K562 (cell line): ENCODE measurements at regions not wholly inside any gene's neighbourhood (a gene's known extent, or its start where the extent isn't known, plus 50 kb on each side); places are given as distances from the start of the nearest gene placed in this dataset.

Experiments
- ATAC-seq: fragments of 200-7000 bp; cut with Tn5 transposase; 3 replicates; pipeline ENCODE4 v1.9.1; 2020; ENCODE audit warnings: moderate library complexity
- BruUV-seq: library from RNA; stranded (reverse); fragments of 400-500 nt; replicated peaks from 2 replicates; lab custom pipeline; 2021; lab: Mats Ljungman, UMichigan
- CTCF ChIA-PET: fragments of 300-600 bp; formaldehyde crosslinking; extraction: SDS; loops from one replicate; lab custom pipeline; 2021; ENCODE audit warnings: low intra/inter-chr PET ratio; lab: Yijun Ruan, JAX
- POLR2A ChIA-PET: fragments of 300-600, 350-650 bp; sonication (Branson Sonifier 250); formaldehyde crosslinking; extraction: SDS; loops from one replicate; lab custom pipeline; 2021; ENCODE audit warnings: antibody characterized with exemption, inconsistent platforms; lab: Yijun Ruan, JAX
- DNase-seq, 4 experiments: peaks; one replicate each; pipeline versions ENCODE4 v3.0.0 to v3.0.0-alpha.2; 2011 to 2018; ENCODE audit warnings: low spot score in 3 of 4, mixed read lengths in 3 of 4; ENCODE audit errors: extremely low read depth in 1 of 4
- FAIRE-seq: peaks from 2 replicates; lab custom pipeline; 2011; peaks lifted over from hg19 to GRCh38; lab: Jason Lieb, UNC
- H2AFZ ChIP-seq: 2 replicates; pipeline ENCODE4 v1.6.0; 2011; ENCODE audit warnings: low read depth, low read length, control low read depth, inconsistent platforms
- H3K27ac ChIP-seq: fragments of 200-600 bp; 3 replicates; pipeline ENCODE4 v1.8.0; 2011; ENCODE audit warnings: low read depth, mild to moderate bottlenecking, control low read depth, inconsistent platforms, low read length, moderate library complexity, mixed read lengths; ENCODE audit errors: extremely low read depth
- H3K27me3 ChIP-seq, 2 experiments: fragments of 300-600 bp in 1 of 2; 2 replicates in 1 of 2; 3 replicates in 1 of 2; pipeline versions ENCODE4 v1.6.0 to v1.8.0; 2011; ENCODE audit warnings: inconsistent platforms in 2 of 2, low read length in 2 of 2, mild to moderate bottlenecking in 1 of 2, mixed read lengths in 1 of 2, moderate library complexity in 1 of 2; ENCODE audit not compliant: control insufficient read depth in 2 of 2, insufficient read depth in 2 of 2
- H3K36me3 ChIP-seq: fragments of 300-600 bp; 3 replicates; pipeline ENCODE4 v1.8.0; 2011; ENCODE audit warnings: mild to moderate bottlenecking, low read length, inconsistent platforms; ENCODE audit not compliant: control insufficient read depth, insufficient read depth
- H3K4me1 ChIP-seq, 2 experiments: fragments of 200-600 bp in 1 of 2; replicated peaks in 1 of 2; 2 replicates in 1 of 2; 3 replicates in 1 of 2; pipeline versions ENCODE4 v1.5.1 to v1.8.0; 2011; ENCODE audit warnings: inconsistent platforms in 2 of 2, low read length in 2 of 2, mild to moderate bottlenecking in 1 of 2, mixed read lengths in 1 of 2, moderate library complexity in 1 of 2; ENCODE audit not compliant: control insufficient read depth in 2 of 2, insufficient read depth in 2 of 2
- H3K4me2 ChIP-seq: 2 replicates; pipeline ENCODE4 v1.6.1; 2011; ENCODE audit warnings: low read length, control low read depth, inconsistent platforms, mixed read lengths; ENCODE audit not compliant: insufficient read depth
- H3K4me3 ChIP-seq: fragments of 200-600 bp; sonication (generic), shearing (Covaris generic); 2 replicates; pipeline ENCODE4 v1.5.1; 2016; ENCODE audit warnings: control low read depth, inconsistent platforms
- H3K79me2 ChIP-seq: fragments of 200-600 bp; 3 replicates; pipeline ENCODE4 v1.8.0; 2011; ENCODE audit warnings: low read length, inconsistent platforms; ENCODE audit not compliant: control insufficient read depth, insufficient read depth
- H3K9ac ChIP-seq, 2 experiments: 2 replicates each; pipeline versions ENCODE4 v1.6.0 to v1.6.1; 2011; ENCODE audit warnings: low read depth in 2 of 2, low read length in 2 of 2, control low read depth in 1 of 2, inconsistent platforms in 1 of 2, mild to moderate bottlenecking in 1 of 2, mixed read lengths in 1 of 2; ENCODE audit not compliant: insufficient read depth in 1 of 2
- H3K9me1 ChIP-seq: one replicate; pipeline ENCODE4 v1.6.0; 2011; ENCODE audit warnings: inconsistent platforms, mild to moderate bottlenecking, low read length, moderate library complexity; ENCODE audit not compliant: control insufficient read depth, insufficient read depth
- H3K9me3 ChIP-seq: replicated peaks from 2 replicates; pipeline ENCODE4 v1.5.1; 2011; ENCODE audit warnings: low read depth, low read length, inconsistent platforms; ENCODE audit not compliant: control insufficient read depth, insufficient read depth
- H4K20me1 ChIP-seq: replicated peaks from 2 replicates; pipeline ENCODE4 v1.6.1; 2011; ENCODE audit warnings: low read length, inconsistent platforms, mixed read lengths; ENCODE audit not compliant: control insufficient read depth, insufficient read depth
- CHD2 ChIP-seq: IDR thresholded peaks from 2 replicates; pipeline ENCODE4 v1.6.1; 2011; ENCODE audit warnings: low read depth, low read length
- FOXK2 ChIP-seq, 2 experiments: fragments of 450-650 bp; IDR thresholded peaks in 1 of 2; conservative IDR thresholded peaks in 1 of 2; 2 replicates each; pipeline ENCODE4 v1.6.1; 2016; ENCODE audit warnings: low read depth in 2 of 2, mild to moderate bottlenecking in 1 of 2
- MED1 ChIP-seq: sonication (generic); formaldehyde crosslinking; IDR thresholded peaks from 2 replicates; pipeline ENCODE4 v1.8.1; 2023; ENCODE audit warnings: missing genetic modification reagents, borderline replicate concordance
- POLR2G ChIP-seq: fragments of 200-400 bp; formaldehyde crosslinking; IDR thresholded peaks from 2 replicates; pipeline ENCODE4 v1.6.1; 2017; ENCODE audit warnings: low read depth, mild to moderate bottlenecking, antibody characterized with exemption, low read length, moderate library complexity
- RBBP5 ChIP-seq: fragments of 200-600 bp; sonication (generic); IDR thresholded peaks from 2 replicates; pipeline ENCODE4 v1.6.1; 2012; ENCODE audit warnings: borderline replicate concordance, mild to moderate bottlenecking, low read length, control low read depth, inconsistent platforms; ENCODE audit not compliant: insufficient read depth, poor library complexity, severe bottlenecking
- TEAD1 ChIP-seq, 2 experiments: fragments of 450-650 bp in 1 of 2; sonication (generic) in 1 of 2; formaldehyde crosslinking; IDR thresholded peaks; 2 replicates each; pipeline versions ENCODE4 v1.4.0 to v1.8.0; 2020 to 2022; ENCODE audit warnings: mild to moderate bottlenecking in 2 of 2, missing genetic modification reagents in 1 of 2
- ZNF146 ChIP-seq: IDR thresholded peaks from one replicate; pipeline ENCODE4 v1.6.1; 2018; ENCODE audit warnings: missing compliant biosample characterization; ENCODE audit not compliant: unreplicated experiment
- ZSCAN32 ChIP-seq: fragments of 450-650 bp; formaldehyde crosslinking; IDR thresholded peaks from 2 replicates; pipeline ENCODE4 v1.4.0; 2020; ENCODE audit warnings: mild to moderate bottlenecking, moderate library complexity
- WGBS: fragments of 100-300 bp; shearing (Covaris generic); methylation state at CpG from one replicate; pipeline ENCODE4 v1.1.6; 2016; ENCODE audit warnings: low coverage, mixed read lengths; ENCODE audit not compliant: insufficient coverage; ENCODE audit errors: missing lambda C conversion rate; 5-methylcytosine and 5-hydroxymethylcytosine counted together
- in situ Hi-C: fragments of 300-500 bp; cut with MboI; formaldehyde crosslinking; loops from 4 replicates; pipeline ENCODE4 v1.15.0; 2018; ENCODE audit warnings: inconsistent platforms, mixed read lengths
- intact Hi-C: fragments of 100-400 bp; cut with micrococcal nuclease; formaldehyde crosslinking; loops from 2 replicates; pipeline ENCODE4 v1.14.2; 2022
- TF ChIP-seq, protein P1 (sequence below): sonication (generic); formaldehyde crosslinking; IDR thresholded peaks from 2 replicates; pipeline ENCODE4 v1.8.0; 2022; ENCODE audit warnings: mild to moderate bottlenecking, missing genetic modification reagents
- TF ChIP-seq, protein P2 (sequence below): sonication (generic); formaldehyde crosslinking; IDR thresholded peaks from 2 replicates; pipeline ENCODE4 v1.8.0; 2023; ENCODE audit warnings: mild to moderate bottlenecking, missing genetic modification reagents

DNA sequence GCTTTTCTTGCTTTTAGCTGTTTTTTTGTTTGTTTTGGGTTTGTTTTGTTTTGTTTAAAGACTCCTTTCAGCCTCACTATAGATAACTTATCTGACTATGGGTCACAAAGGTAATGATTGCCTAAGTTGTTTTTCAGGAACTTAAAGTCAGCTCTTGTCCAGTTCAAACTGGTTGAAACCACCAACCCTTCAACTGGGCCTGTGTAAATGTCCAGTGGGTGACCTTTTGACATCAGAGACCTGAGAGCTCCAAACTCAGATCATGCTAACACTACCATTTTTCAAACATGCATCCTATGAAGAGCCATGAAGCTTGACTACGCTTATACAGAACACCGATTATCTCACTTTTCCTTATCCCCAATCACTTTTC lies 144.6 kb upstream of the RMP24 start (continued):
- TF ChIP-seq TEAD1 (CRISPR knock-in tag; IDR thresholded peaks at IDR 0.05) = no peak

DNA sequence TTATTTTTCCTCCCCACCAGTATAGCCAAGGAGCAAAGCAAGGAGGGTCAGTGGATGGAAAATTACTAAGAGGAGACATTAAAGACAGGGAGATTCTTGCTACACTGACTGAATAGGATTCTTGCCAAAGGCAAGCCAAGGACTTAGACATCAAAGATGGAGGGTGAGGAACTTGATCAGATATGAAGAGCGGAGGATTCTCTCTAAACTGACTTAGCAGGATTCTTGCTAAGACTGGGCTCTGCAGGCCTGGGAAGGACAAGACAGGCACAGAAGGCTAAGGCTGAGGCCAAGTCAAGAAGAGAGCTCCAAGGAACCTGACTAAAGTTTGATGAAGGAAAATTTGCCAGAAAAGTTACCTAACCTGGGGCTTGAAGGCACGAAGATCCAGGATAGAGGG lies 143.9 kb upstream of the RMP24 start:
- intact Hi-C loops = no loop called here
- CTCF ChIA-PET = no interaction called here
- FAIRE-seq (no peak), ATAC-seq (no peak), DNase-seq (no peak)
- WGBS = 14% methylated on average over 2 of the region's 2 CpGs
- POLR2A ChIA-PET = interaction anchor here (1.4 kb wide), 1 partner anchor 9 kb away, joined by 3 read pairs; no protein-coding TSS in a partner anchor
- BruUV-seq = no TSS peak
- no peak for TF ChIP-seq ZSCAN32 (CRISPR knock-in tag)
- TF ChIP-seq, protein P1, sequence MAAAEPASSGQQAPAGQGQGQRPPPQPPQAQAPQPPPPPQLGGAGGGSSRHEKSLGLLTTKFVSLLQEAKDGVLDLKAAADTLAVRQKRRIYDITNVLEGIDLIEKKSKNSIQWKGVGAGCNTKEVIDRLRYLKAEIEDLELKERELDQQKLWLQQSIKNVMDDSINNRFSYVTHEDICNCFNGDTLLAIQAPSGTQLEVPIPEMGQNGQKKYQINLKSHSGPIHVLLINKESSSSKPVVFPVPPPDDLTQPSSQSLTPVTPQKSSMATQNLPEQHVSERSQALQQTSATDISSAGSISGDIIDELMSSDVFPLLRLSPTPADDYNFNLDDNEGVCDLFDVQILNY (CRISPR knock-in tag) = no peak
- Histone ChIP-seq H4K20me1 (no peaks in the 10 kb centered on the region), H2AFZ (no peak overlapping the region), H3K9me1 (no peaks in the 10 kb centered on the region), H3K27ac (no peak overlapping the region), H3K4me1 (peaks cover 0 to 7% of the 10 kb centered on the region in 2 experiments; a peak in 1 of 5 replicates), H3K79me2 (no peaks in the 10 kb centered on the region), H3K9ac (no peak overlapping the region), H3K27me3 (peaks cover 0 to 4% of the 10 kb centered on the region in 2 experiments; a peak in 1 of 5 replicates), H3K4me2 (no peak overlapping the region), H3K36me3 (no peaks in the 10 kb centered on the region), H3K4me3 (no peak overlapping the region), H3K9me3 (no peaks in the 10 kb centered on the region)
- in situ Hi-C loops = no loop called here

DNA sequence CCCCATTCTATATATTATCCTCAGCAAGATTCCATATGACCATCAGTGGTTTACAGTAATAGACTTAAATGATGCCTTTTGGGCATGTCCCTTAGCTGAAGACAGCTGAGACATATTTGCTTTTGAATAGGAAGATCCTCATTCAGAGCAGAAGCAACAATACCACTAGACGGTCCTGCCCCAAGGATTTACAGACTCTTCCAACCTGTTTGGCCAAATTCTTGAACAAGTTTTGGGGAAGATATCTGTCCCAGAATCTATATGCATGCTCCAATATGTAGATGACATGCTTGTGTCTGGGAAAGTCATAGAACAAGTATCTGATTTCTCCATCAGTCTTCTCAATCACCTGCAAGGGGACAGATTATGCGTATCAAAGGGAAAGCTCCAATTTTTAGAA lies 137.1 kb upstream of the RMP24 start:
- ChIA-PET POLR2A (interaction anchor here (0.6 kb wide), 2 partner anchors 15 to 16 kb away, joined by 3 read pairs; no protein-coding TSS in a partner anchor), CTCF (no interaction called here)
- Histone ChIP-seq H3K4me3 (no peak overlapping the region), H3K27me3 (peaks cover 0 to 3% of the 10 kb centered on the region in 2 experiments; a peak in 1 of 5 replicates), H3K9me3 (no peaks in the 10 kb centered on the region), H4K20me1 (no peaks in the 10 kb centered on the region), H3K9ac (no peak overlapping the region), H3K79me2 (no peaks in the 10 kb centered on the region), H3K4me2 (no peak overlapping the region), H2AFZ (no peak overlapping the region), H3K4me1 (no peaks in the 10 kb centered on the region), H3K36me3 (no peaks in the 10 kb centered on the region), H3K27ac (no peak overlapping the region), H3K9me1 (no peaks in the 10 kb centered on the region)
- in situ Hi-C loops (no loop called here), intact Hi-C loops (no loop called here)
- ATAC-seq (no peak), DNase-seq (no peak), FAIRE-seq (no peak)
- WGBS = 9% methylated on average over 2 of the region's 2 CpGs
- no TSS peak for BruUV-seq
- TF ChIP-seq RBBP5 (no peak), ZNF146 (CRISPR knock-in tag) (no peak), FOXK2 (conservative IDR thresholded peaks at IDR 0.05 in 1 of 2, IDR thresholded peaks at IDR 0.05 in 1 of 2; ENCODE audit: low read depth in 2 of 2) (no peak), MED1 (CRISPR knock-in tag) (no peak), CHD2 (no peak), POLR2G (no peak)
- TF ChIP-seq, protein P2, sequence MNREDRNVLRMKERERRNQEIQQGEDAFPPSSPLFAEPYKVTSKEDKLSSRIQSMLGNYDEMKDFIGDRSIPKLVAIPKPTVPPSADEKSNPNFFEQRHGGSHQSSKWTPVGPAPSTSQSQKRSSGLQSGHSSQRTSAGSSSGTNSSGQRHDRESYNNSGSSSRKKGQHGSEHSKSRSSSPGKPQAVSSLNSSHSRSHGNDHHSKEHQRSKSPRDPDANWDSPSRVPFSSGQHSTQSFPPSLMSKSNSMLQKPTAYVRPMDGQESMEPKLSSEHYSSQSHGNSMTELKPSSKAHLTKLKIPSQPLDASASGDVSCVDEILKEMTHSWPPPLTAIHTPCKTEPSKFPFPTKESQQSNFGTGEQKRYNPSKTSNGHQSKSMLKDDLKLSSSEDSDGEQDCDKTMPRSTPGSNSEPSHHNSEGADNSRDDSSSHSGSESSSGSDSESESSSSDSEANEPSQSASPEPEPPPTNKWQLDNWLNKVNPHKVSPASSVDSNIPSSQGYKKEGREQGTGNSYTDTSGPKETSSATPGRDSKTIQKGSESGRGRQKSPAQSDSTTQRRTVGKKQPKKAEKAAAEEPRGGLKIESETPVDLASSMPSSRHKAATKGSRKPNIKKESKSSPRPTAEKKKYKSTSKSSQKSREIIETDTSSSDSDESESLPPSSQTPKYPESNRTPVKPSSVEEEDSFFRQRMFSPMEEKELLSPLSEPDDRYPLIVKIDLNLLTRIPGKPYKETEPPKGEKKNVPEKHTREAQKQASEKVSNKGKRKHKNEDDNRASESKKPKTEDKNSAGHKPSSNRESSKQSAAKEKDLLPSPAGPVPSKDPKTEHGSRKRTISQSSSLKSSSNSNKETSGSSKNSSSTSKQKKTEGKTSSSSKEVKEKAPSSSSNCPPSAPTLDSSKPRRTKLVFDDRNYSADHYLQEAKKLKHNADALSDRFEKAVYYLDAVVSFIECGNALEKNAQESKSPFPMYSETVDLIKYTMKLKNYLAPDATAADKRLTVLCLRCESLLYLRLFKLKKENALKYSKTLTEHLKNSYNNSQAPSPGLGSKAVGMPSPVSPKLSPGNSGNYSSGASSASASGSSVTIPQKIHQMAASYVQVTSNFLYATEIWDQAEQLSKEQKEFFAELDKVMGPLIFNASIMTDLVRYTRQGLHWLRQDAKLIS (CRISPR knock-in tag) = no peak
